DOHH2 (cell line): ENCODE measurements at regions not wholly inside any gene's neighbourhood (a gene's known extent, or its start where the extent isn't known, plus 50 kb on each side); places are given as distances from the start of the nearest gene placed in this dataset.

ENCODE experiments used
- H3F3A ChIP-seq: fragments of 200-600 bp; sonication (generic), shearing (Covaris generic); 2 replicates; pipeline ENCODE4 v1.6.0; 2016; ENCODE audit warnings: antibody characterized with exemption, mild to moderate bottlenecking; ENCODE audit not compliant: control insufficient read depth, insufficient read depth
- H3K27ac ChIP-seq: fragments of 200-600 bp; sonication (generic); 2 replicates; pipeline ENCODE4 v1.5.1; 2014; ENCODE audit warnings: low read depth, mild to moderate bottlenecking, low read length, moderate library complexity
- H3K27me3 ChIP-seq: fragments of 200-600 bp; sonication (generic); 2 replicates; pipeline ENCODE4 v1.6.1; 2014; ENCODE audit warnings: mild to moderate bottlenecking, low read length, mixed read lengths; ENCODE audit not compliant: control insufficient read depth
- H3K36me3 ChIP-seq: fragments of 200-600 bp; sonication (generic); 2 replicates; pipeline ENCODE4 v1.6.1; 2014; ENCODE audit warnings: mild to moderate bottlenecking, low read length, moderate library complexity, mixed read lengths; ENCODE audit not compliant: control insufficient read depth
- H3K4me1 ChIP-seq: fragments of 200-600 bp; sonication (generic); 2 replicates; pipeline ENCODE4 v1.6.1; 2014; ENCODE audit warnings: mild to moderate bottlenecking, low read length, mixed read lengths; ENCODE audit not compliant: control insufficient read depth
- H3K4me2 ChIP-seq: fragments of 200-600 bp; sonication (generic); 2 replicates; pipeline ENCODE4 v1.6.0; 2014; ENCODE audit warnings: mild to moderate bottlenecking, low read length, moderate library complexity
- H3K4me3 ChIP-seq: fragments of 200-600 bp; sonication (generic); 2 replicates; pipeline ENCODE4 v1.5.1; 2014; ENCODE audit warnings: mild to moderate bottlenecking, low read length, mixed read lengths
- H3K79me2 ChIP-seq: fragments of 200-600 bp; sonication (generic); 2 replicates; pipeline ENCODE4 v1.6.1; 2014; ENCODE audit warnings: mild to moderate bottlenecking, low read length, mixed read lengths; ENCODE audit not compliant: control insufficient read depth
- H3K9me2 ChIP-seq: fragments of 200-600 bp; sonication (generic); replicated peaks from 2 replicates; pipeline ENCODE4 v1.6.1; 2014; ENCODE audit warnings: mild to moderate bottlenecking, low read length, mixed read lengths; ENCODE audit not compliant: control insufficient read depth
- H3K9me3 ChIP-seq: fragments of 200-600 bp; sonication (generic); 2 replicates; pipeline ENCODE4 v1.6.1; 2014; ENCODE audit warnings: antibody characterized with exemption, low read length, mixed read lengths; ENCODE audit not compliant: control insufficient read depth, insufficient read depth
- H4K20me1 ChIP-seq: fragments of 200-600 bp; sonication (generic); 2 replicates; pipeline ENCODE4 v1.6.0; 2014; ENCODE audit warnings: low read depth, mild to moderate bottlenecking, antibody characterized with exemption, low read length, moderate library complexity; ENCODE audit not compliant: control insufficient read depth, insufficient read depth
- EZH2phosphoT487 ChIP-seq: fragments of 200-600 bp; sonication (generic); IDR thresholded peaks from 2 replicates; pipeline ENCODE4 v1.6.1; 2017; ENCODE audit warnings: borderline replicate concordance, mild to moderate bottlenecking, antibody characterized with exemption, low read length, moderate library complexity, mixed read lengths
- TF ChIP-seq, protein P1 (sequence below): fragments of 200-600 bp; sonication (generic); IDR thresholded peaks from one replicate; pipeline ENCODE4 v1.5.1; 2014; ENCODE audit warnings: antibody characterized with exemption, mild to moderate bottlenecking, low read depth, low read length; ENCODE audit not compliant: poor library complexity, severe bottlenecking

DNA sequence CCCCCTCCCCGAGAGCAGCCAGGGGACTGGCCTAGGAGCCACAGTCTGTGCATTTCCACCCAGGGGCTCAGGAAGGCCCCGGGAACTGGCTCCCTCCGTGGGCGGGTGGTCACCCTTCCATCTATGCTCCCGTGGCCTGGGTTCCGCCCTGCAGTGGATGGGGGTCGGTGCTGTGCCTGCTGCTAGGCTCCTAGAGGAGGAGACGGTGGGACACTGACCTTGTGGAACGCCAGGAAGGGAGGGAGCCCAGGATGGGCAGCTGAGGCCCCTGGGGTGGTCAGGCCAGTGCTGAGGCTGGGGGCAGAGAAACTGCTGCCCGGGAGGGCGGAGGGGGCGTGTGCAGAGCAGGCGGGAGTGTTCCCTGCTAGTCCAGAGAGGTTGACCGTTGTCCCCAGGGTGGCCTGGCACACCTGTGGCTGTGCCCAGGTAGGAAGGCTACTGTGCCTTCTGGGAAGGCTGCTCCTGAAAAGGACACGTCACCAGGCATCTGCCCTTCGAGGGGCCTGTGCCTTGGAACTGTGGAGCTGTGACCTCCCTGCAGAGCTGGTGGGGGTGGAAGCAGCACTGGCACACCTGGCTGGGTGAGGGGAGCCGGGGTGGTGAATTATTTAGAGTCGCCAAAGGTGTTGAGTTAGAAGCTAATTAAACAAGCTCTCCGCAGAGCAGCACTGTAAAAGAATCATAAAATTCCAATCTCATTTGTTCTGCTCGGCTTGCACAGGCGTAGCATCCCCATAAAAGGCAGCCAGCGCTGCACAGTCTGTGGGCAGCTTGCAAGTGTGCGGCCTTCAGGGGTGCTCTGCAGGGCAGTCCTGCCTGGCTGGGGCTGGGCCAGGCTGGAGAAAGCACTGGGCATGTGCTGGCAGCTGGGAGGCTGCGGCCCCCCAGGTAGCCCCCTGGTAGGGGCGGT, 145.1 kb downstream of the KIF26A start:
- H3K9me3 ChIP-seq, result peaks cover 22% of the 10 kb centered on the region
- H4K20me1 ChIP-seq, result no peaks in the 10 kb centered on the region
- no peaks in the 10 kb centered on the region for H3K9me2 ChIP-seq
- no peaks in the 10 kb centered on the region for H3F3A ChIP-seq
- TF ChIP-seq, protein P1, sequence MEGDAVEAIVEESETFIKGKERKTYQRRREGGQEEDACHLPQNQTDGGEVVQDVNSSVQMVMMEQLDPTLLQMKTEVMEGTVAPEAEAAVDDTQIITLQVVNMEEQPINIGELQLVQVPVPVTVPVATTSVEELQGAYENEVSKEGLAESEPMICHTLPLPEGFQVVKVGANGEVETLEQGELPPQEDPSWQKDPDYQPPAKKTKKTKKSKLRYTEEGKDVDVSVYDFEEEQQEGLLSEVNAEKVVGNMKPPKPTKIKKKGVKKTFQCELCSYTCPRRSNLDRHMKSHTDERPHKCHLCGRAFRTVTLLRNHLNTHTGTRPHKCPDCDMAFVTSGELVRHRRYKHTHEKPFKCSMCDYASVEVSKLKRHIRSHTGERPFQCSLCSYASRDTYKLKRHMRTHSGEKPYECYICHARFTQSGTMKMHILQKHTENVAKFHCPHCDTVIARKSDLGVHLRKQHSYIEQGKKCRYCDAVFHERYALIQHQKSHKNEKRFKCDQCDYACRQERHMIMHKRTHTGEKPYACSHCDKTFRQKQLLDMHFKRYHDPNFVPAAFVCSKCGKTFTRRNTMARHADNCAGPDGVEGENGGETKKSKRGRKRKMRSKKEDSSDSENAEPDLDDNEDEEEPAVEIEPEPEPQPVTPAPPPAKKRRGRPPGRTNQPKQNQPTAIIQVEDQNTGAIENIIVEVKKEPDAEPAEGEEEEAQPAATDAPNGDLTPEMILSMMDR, result no peak
- no peak for TF ChIP-seq EZH2phosphoT487
- no peaks in the 10 kb centered on the region for H3K27me3 ChIP-seq
- H3K27ac ChIP-seq, result no peak overlapping the region
- H3K4me2 ChIP-seq, result no peak overlapping the region
- no peaks in the 10 kb centered on the region for H3K4me1 ChIP-seq
- no peaks in the 10 kb centered on the region for H3K36me3 ChIP-seq
- H3K4me3 ChIP-seq, result no peak overlapping the region
- no peaks in the 10 kb centered on the region for H3K79me2 ChIP-seq

DNA sequence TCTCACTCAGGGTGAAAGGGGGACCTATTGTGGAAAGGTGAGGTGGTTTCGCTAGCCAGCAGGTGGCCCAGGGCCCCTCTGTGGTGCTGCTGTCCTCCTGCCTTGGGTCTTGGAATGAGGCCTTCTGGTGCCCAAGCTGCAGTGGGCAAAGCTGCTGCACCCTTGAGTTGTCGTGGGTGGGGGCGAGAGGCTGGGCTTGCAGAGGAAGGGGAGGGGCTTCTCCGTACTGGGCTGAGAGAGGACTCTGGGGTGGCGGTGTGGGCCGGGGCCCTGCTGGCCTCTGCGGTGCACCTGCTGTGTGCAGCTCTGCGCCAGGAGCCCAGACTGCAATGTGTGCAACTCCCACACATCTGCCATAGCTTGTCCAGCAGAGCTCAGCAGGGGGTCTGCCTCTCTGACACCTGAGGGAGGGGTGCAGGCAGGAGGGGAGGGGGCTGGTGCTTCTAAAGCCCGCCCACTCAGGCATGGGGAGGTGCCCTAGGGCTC, 145.8 kb downstream of the KIF26A start:
- Histone ChIP-seq H3F3A (no peaks in the 10 kb centered on the region), H3K4me1 (no peaks in the 10 kb centered on the region), H3K4me3 (no peak overlapping the region), H3K79me2 (no peaks in the 10 kb centered on the region), H3K9me2 (no peaks in the 10 kb centered on the region), H3K27ac (no peak overlapping the region), H3K9me3 (peaks cover 29% of the 10 kb centered on the region), H4K20me1 (no peaks in the 10 kb centered on the region), H3K27me3 (no peaks in the 10 kb centered on the region), H3K4me2 (no peak overlapping the region), H3K36me3 (no peaks in the 10 kb centered on the region)
- TF ChIP-seq, protein P1, result no peak
- no peak for TF ChIP-seq EZH2phosphoT487

DNA sequence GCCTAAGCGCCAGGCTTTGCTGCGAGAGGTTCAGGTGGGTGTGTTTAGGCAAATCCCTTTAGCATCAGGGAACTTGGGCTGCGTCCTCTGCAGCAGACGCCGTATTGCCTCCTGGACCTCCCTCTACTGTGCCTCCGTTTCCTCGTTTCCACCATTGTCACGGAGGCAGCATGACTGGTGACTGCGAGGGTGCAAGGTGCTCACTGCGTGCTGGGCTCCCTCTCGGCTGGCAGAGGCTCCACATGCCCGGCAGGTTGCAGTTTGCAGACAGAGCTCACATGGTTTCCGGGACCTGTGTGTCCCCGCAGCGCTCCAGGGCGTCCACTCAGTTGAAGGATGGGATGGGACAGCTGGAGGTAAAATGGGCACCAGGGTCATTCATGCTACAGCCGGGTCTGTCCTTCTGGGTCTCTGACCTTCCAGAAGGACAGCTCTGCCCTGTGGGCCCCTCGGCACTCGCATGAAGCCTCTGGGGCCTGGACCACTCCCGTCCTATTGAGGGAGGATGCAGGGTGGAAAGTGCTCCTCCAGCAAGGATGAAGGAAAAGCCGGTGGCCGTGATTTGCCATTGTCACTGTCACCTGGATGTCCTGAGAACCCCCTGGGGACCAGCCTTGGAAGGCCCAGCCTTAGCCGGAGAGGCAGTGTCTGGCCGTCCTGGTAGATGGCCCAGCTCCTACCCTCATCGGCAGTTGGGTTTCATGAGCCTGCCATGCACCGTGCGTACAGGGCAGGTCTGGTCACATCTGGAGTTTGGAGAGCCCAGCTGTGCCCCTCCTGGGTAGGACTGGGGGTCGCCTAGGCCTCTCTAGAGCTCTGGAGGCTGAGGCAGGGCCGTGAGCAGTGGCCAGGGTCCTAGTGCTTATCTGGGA, 146.5 kb downstream of the KIF26A start:
- Histone ChIP-seq H3F3A (peaks cover 2% of the 10 kb centered on the region; the same call in 1 of the 2 replicates), H3K4me1 (no peaks in the 10 kb centered on the region)
- no peak for TF ChIP-seq EZH2phosphoT487
- TF ChIP-seq, protein P1, result no peak

More for the DNA sequence above, 146.5 kb downstream of the KIF26A start:
- H4K20me1 ChIP-seq, result no peaks in the 10 kb centered on the region
- no peak overlapping the region for H3K4me3 ChIP-seq
- no peaks in the 10 kb centered on the region for H3K36me3 ChIP-seq
- H3K9me2 ChIP-seq, result no peaks in the 10 kb centered on the region
- H3K9me3 ChIP-seq, result peaks cover 35% of the 10 kb centered on the region
- H3K4me2 ChIP-seq, result no peak overlapping the region
- H3K27me3 ChIP-seq, result no peaks in the 10 kb centered on the region
- no peaks in the 10 kb centered on the region for H3K79me2 ChIP-seq
- no peak overlapping the region for H3K27ac ChIP-seq
